Activated naive CD8-positive, alpha-beta T cell treated with anti-CD3 and anti-CD28 coated beads for 36 hours (primary cell): ENCODE measurements at regions not wholly inside any gene's neighbourhood (a gene's known extent, or its start where the extent isn't known, plus 50 kb on each side); places are given as distances from the start of the nearest gene placed in this dataset.
"Not testable (repeated sequence)": the region's sequence is repeated elsewhere in the genome, so short reads cannot be mapped to it uniquely, and the experiment has no call there.

Experiments used
- DNase-seq: peaks from one replicate; pipeline ENCODE4 v3.0.0; 2021
- H3K27ac Mint-ChIP-seq: one replicate; pipeline ENCODE4 v1.8.0; 2022; ENCODE audit warnings: mild to moderate bottlenecking, moderate library complexity, mixed read lengths
- H3K27me3 Mint-ChIP-seq: one replicate; pipeline ENCODE4 v1.8.0; 2022; ENCODE audit warnings: mild to moderate bottlenecking, mixed read lengths
- H3K36me3 Mint-ChIP-seq: one replicate; pipeline ENCODE4 v1.8.0; 2021; ENCODE audit warnings: mild to moderate bottlenecking, mixed read lengths
- H3K4me1 Mint-ChIP-seq: one replicate; pipeline ENCODE4 v1.8.0; 2021; ENCODE audit warnings: mixed read lengths
- H3K4me3 Mint-ChIP-seq: one replicate; pipeline ENCODE4 v1.8.0; 2022; ENCODE audit warnings: mild to moderate bottlenecking, moderate library complexity, mixed read lengths
- H3K9me3 Mint-ChIP-seq: one replicate; pipeline ENCODE4 v1.8.0; 2022; ENCODE audit warnings: mixed read lengths

GRCh38 chr9:67635067-67635466 is 223.7 kb upstream of the ANKRD20A1 start:
- H3K27ac Mint-ChIP-seq, H3K36me3 Mint-ChIP-seq, H3K4me3 Mint-ChIP-seq, DNase-seq, H3K9me3 Mint-ChIP-seq, H3K4me1 Mint-ChIP-seq, H3K27me3 Mint-ChIP-seq: not testable (repeated sequence)

GRCh38 chr9:67611900-67612299 is 246.8 kb upstream of the ANKRD20A1 start:
- not testable (repeated sequence) for H3K27ac Mint-ChIP-seq, DNase-seq, H3K4me3 Mint-ChIP-seq, H3K9me3 Mint-ChIP-seq, H3K4me1 Mint-ChIP-seq, H3K36me3 Mint-ChIP-seq, H3K27me3 Mint-ChIP-seq

- H3K4me1 Mint-ChIP-seq, DNase-seq, H3K36me3 Mint-ChIP-seq, H3K27ac Mint-ChIP-seq, H3K27me3 Mint-ChIP-seq, H3K9me3 Mint-ChIP-seq, H3K4me3 Mint-ChIP-seq: not testable (repeated sequence)
Measured at GRCh38 chr9:67609872-67610271, 248.9 kb upstream of the ANKRD20A1 start.

GRCh38 chr9:67609435-67609834 is 249.3 kb upstream of the ANKRD20A1 start:
- H3K4me3 Mint-ChIP-seq, H3K27me3 Mint-ChIP-seq, H3K27ac Mint-ChIP-seq, H3K4me1 Mint-ChIP-seq, H3K9me3 Mint-ChIP-seq, DNase-seq, H3K36me3 Mint-ChIP-seq: not testable (repeated sequence)

- not testable (repeated sequence) for DNase-seq, H3K27ac Mint-ChIP-seq, H3K27me3 Mint-ChIP-seq, H3K36me3 Mint-ChIP-seq, H3K4me1 Mint-ChIP-seq, H3K4me3 Mint-ChIP-seq, H3K9me3 Mint-ChIP-seq
Measured at GRCh38 chr9:67605113-67605512, 253.6 kb upstream of the ANKRD20A1 start.

GRCh38 chr9:67603609-67604008 is 255.1 kb upstream of the ANKRD20A1 start:
- H3K27me3 Mint-ChIP-seq, DNase-seq, H3K4me3 Mint-ChIP-seq, H3K9me3 Mint-ChIP-seq, H3K4me1 Mint-ChIP-seq, H3K27ac Mint-ChIP-seq, H3K36me3 Mint-ChIP-seq: not testable (repeated sequence)

GRCh38 chr9:67592424-67592823 is 266.3 kb upstream of the ANKRD20A1 start:
- not testable (repeated sequence) for H3K36me3 Mint-ChIP-seq, H3K27me3 Mint-ChIP-seq, DNase-seq, H3K4me1 Mint-ChIP-seq, H3K27ac Mint-ChIP-seq, H3K9me3 Mint-ChIP-seq, H3K4me3 Mint-ChIP-seq

DNA sequence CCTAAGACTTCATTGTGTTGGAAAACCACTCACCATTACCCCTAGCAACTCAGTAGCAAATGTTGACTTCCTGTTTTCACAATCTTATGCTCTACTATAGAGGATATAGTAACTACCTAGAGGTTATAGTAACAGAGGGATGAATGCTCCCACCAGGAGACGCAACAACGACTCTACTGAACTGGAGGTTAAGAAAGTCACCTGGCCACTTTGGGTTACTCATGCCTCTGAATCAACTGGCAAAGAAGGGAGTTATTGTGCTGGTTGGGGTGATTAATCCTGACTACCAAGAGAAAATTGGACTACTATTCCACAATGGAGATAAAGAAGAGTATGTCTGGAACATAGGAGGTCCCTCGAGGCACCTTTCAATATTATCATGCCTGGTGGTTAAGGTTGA is 302.9 kb upstream of the ANKRD20A1 start:
- not testable (repeated sequence) for H3K36me3 Mint-ChIP-seq, H3K4me1 Mint-ChIP-seq, H3K27ac Mint-ChIP-seq, H3K4me3 Mint-ChIP-seq, H3K27me3 Mint-ChIP-seq, H3K9me3 Mint-ChIP-seq, DNase-seq

DNA sequence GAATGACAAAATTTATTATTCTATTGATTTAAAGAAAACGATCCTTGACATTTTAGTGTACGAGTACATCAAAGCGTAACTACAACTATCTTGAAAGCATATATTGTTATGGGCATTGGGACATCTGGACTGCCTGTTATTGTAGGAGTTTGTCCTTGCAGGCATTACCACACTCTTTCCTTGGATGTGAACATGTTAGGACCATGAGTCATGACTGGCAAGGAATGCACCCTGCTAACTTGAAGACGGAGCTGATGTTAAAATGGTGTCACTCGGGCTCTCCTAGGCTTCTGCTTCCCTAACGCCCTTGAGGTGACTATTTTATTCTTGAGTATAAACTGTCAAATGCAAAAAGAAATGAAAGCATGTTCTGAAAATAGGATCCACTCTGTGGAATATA is 308.7 kb upstream of the ANKRD20A1 start:
- not testable (repeated sequence) for H3K4me1 Mint-ChIP-seq, H3K36me3 Mint-ChIP-seq, H3K27me3 Mint-ChIP-seq, H3K27ac Mint-ChIP-seq, DNase-seq, H3K9me3 Mint-ChIP-seq, H3K4me3 Mint-ChIP-seq

- not testable (repeated sequence) for H3K27ac Mint-ChIP-seq, H3K4me3 Mint-ChIP-seq, H3K36me3 Mint-ChIP-seq, H3K27me3 Mint-ChIP-seq, DNase-seq, H3K4me1 Mint-ChIP-seq, H3K9me3 Mint-ChIP-seq
Measured at GRCh38 chr9:67529834-67530233, 328.9 kb upstream of the ANKRD20A1 start.

DNA sequence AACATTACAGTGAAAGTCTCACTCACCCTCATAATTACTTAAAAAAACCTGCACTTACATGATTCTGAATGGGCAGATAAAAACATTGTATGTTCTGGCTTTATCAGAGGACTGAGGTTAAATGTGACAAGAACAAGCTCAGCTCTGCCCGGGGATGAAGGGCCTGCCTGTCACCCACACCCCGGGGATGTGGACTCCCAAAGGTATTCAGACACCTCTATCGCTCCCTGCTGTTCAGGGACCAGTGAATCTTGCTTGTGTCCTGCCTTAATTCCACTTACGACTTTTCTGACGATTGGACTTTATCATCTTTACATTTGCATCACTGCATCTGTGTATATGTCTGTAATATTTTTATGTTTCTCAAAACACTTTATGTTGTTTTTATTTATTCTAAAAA is 341.8 kb upstream of the ANKRD20A1 start:
- H3K4me3 Mint-ChIP-seq, H3K36me3 Mint-ChIP-seq, H3K9me3 Mint-ChIP-seq, H3K27ac Mint-ChIP-seq, DNase-seq, H3K27me3 Mint-ChIP-seq, H3K4me1 Mint-ChIP-seq: not testable (repeated sequence)

DNA sequence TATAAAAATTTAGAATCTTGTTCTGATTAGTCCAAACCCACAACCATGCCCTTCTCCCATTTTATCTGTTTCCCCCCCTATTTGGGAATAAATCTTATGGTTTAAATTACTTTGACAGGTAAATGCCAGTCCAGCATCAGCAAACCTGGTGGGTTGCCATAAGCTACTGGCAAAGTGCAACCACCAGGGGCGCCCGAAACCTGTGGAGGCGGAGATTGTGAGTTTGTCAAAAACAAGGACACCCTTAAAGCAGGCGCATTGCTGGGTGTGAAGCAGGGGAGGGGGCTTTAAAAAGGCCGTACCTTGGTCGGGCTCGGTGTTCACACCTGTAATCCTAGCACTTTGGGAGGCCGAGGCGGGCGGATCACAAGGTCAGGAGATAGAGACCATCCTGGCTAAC is 344.1 kb upstream of the ANKRD20A1 start:
- not testable (repeated sequence) for DNase-seq, H3K9me3 Mint-ChIP-seq, H3K27me3 Mint-ChIP-seq, H3K4me3 Mint-ChIP-seq, H3K27ac Mint-ChIP-seq, H3K4me1 Mint-ChIP-seq, H3K36me3 Mint-ChIP-seq

- not testable (repeated sequence) for H3K4me3 Mint-ChIP-seq
Measured at GRCh38 chr9:67503728-67504369, 354.9 kb upstream of the ANKRD20A1 start.

GRCh38 chr9:67492028-67492427 is 366.7 kb upstream of the ANKRD20A1 start:
- H3K4me3 Mint-ChIP-seq, DNase-seq, H3K27me3 Mint-ChIP-seq: not testable (repeated sequence)

More at GRCh38 chr9:67503728-67504369, 354.9 kb upstream of the ANKRD20A1 start:
- H3K9me3 Mint-ChIP-seq, DNase-seq, H3K27ac Mint-ChIP-seq, H3K27me3 Mint-ChIP-seq, H3K4me1 Mint-ChIP-seq, H3K36me3 Mint-ChIP-seq: not testable (repeated sequence)

DNA sequence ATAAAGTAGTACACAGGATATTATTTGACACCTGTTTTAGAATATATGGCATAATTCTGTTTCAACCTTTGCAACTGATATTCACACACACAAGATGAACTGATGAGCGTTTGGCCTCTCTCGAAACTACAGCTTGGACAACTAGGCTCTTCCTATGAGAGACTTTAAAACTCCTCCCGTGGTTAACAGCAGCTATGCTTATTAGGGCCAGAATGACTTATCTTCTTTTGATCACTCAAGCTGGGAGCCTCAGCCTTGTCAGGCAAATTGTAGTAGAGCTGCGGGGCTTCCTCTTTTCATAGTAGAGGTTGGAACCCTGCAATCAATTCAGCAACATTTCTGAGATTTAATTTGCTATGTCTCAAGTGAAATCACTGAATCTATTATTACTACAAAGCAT is 381.3 kb upstream of the ANKRD20A1 start:
- H3K4me1 Mint-ChIP-seq, H3K9me3 Mint-ChIP-seq: not testable (repeated sequence)

More at GRCh38 chr9:67492028-67492427, 366.7 kb upstream of the ANKRD20A1 start:
- not testable (repeated sequence) for H3K4me1 Mint-ChIP-seq, H3K27ac Mint-ChIP-seq, H3K36me3 Mint-ChIP-seq, H3K9me3 Mint-ChIP-seq

GRCh38 chr9:67470739-67471138 is 388.0 kb upstream of the ANKRD20A1 start:
- not testable (repeated sequence) for H3K4me1 Mint-ChIP-seq, H3K4me3 Mint-ChIP-seq, H3K9me3 Mint-ChIP-seq, DNase-seq, H3K36me3 Mint-ChIP-seq, H3K27me3 Mint-ChIP-seq, H3K27ac Mint-ChIP-seq

More for the DNA sequence above, 381.3 kb upstream of the ANKRD20A1 start:
- H3K4me3 Mint-ChIP-seq, DNase-seq, H3K27ac Mint-ChIP-seq, H3K36me3 Mint-ChIP-seq, H3K27me3 Mint-ChIP-seq: not testable (repeated sequence)

DNA sequence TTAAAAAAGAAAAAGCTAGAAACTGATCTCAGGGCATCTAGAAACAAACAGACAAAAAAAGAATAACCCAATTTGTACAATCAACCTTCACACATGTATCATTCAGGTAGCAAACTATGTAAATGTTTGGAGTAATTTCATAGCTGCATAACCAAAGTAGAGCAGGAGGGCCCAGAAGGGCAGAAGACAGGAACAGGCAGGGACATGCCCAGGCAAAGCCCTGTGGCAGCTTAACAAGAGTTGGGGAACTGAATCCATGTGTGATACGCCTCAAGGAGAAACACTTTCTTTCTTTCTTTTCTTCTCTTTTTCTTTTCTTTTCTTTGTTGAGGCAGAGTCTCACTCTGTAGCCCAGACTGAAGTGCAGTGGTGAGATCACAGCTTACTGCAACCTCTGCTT is 390.4 kb upstream of the ANKRD20A1 start:
- H3K4me1 Mint-ChIP-seq, DNase-seq, H3K4me3 Mint-ChIP-seq, H3K27me3 Mint-ChIP-seq, H3K36me3 Mint-ChIP-seq, H3K9me3 Mint-ChIP-seq, H3K27ac Mint-ChIP-seq: not testable (repeated sequence)
